Ammon's horn (tissue), 1 donor: ENCODE measurements at regions not wholly inside any gene's neighbourhood (a gene's known extent, or its start where the extent isn't known, plus 50 kb on each side); places are given as distances from the start of the nearest gene placed in this dataset.
"Not testable (repeated sequence)": the region's sequence is repeated elsewhere in the genome, so short reads cannot be mapped to it uniquely, and the experiment has no call there.

Experiments
- DNase-seq: peaks from one replicate; pipeline ENCODE4 v3.0.0-alpha.2; 2016; ENCODE audit warnings: low spot score

DNA sequence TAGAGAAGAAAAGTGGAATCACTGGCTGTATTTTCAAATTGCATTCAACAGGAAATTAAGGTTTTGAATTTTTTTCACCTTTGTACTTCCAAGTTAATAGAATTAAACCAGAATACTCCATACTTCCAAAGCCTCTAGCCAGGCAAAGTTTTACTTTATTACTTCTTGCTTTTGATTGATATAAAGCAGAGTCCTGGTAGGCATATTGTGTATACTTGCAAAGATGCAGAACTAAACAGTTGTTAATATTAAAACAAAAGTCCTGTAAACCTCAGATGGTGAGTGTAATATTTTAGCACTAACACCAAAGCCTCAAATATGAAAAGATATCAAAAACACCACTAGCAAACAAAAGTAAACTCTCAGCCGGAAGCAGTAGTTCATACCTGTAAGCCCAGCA, 107.2 kb upstream of the C2CD4B start:
- no peak for DNase-seq

DNA sequence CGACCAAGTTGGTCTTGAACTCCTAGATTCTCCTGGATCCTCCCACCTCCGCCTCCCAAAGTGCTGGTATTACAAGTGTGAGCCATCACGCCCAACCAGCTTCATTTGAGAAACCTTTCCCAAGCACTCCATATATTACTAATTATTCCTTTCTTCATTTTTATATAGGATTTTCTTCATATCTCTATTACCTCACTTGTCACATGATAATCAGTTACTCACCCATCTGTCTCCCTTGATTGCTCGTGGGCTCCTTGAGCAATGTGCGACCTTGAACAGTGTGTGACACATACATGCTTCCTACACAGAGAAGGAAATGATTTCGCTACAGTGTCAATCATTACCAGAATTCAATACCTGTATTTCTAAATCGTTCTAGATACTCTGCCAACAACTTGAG, 110.7 kb upstream of the C2CD4B start:
- no peak for DNase-seq

DNA sequence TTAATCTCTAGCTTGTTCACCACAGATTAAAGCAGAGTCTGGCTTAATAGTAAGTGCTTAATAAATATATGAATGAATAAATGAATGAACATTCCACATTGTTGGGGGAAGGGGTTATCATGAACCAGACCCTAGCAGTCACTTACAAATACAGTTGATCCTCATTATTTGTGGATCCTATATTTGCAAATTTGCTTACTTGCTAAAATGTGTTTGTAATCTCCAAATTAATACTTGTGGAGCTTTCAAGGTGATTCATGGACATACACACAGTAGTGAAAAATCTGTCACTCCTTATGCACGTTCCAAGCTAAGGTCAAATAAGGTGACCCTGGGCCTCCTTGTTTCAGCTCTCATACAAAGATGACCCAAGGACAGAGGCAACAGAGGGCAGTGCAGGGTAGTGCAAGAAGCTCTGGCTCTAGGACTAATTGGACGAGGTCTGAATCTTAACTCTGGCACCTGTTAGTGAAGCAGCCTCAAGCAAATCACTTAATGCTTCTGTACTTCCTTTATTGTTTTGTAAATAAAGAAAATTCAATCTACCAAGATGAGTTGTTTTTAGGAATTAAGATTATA, 112.8 kb upstream of the C2CD4B start:
- no peak for DNase-seq

DNA sequence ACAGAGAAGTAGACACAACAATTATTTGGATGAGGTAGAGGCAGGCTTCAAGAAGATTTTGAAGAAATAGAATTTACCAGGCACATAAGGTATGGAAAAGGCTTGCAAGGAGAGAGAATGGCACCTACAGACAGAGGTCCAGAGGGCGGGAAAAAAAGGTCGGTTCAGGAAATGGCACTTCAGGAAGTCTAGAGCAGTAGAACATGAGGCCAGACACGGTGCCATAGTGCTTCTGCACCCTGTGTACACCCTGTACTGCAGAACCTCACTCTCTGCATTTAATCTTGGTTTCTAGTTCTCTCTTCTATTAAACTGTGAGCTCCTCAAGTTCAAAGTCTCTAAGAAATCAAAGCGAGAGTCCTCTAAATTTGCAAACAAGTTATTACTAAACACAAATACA, 113.4 kb upstream of the C2CD4B start:
- no peak for DNase-seq

DNA sequence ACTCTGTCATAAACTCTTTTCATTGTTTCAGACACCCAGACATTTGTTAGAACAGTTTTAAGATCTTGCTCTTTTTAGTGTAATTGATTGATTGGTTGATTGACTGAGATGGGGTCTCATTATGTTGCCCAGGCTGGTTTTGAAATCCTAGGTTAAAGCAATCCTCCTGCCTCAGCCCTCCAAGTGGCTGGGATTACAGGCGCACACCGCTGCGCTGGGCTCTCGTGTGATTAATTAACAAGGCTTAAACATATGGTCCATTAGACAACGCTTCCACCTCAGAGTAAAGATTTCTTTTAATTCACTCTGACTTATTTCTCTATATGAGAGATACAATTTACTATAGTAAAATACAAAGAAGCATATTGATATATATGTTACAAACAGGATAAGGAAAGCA, 114.0 kb upstream of the C2CD4B start:
- no peak for DNase-seq

DNA sequence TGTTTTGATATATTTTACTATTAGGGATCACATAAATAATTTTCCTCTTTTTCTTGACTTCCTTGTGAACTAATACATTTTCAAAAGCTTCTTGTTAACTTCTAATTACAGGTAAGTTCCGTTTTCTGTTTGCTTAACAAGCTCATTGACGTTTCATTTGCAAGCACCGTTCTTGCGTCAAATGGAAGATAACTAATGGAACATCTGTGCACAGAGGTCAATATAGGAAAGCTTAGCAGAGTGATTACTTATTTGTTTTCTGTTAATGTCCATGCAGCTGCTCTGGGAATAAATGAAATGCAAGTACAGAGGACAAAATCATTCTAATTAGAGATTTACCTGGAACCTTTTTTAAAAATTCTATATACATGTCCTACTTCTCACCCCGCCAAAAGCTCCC, 115.5 kb upstream of the C2CD4B start:
- DNase-seq: no peak

DNA sequence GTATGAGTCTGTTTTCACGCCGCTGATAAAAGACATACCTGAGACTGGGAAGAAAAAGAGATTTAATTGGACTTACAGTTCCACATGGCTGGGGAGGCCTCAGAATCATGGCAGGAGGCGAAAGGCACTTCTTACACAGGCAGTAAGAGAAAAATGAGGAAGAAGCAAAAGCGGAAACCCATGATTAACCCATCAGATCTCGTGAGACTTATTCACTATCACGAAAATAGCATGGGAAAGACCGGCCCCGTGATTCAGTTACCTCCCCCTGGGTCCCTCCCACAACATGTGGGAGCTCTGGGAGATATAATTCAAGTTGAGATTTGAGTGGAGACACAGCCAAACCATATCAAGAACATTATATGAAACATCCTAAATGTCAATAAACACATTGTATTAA, 116.7 kb upstream of the C2CD4B start:
- DNase-seq: not testable (repeated sequence)

DNA sequence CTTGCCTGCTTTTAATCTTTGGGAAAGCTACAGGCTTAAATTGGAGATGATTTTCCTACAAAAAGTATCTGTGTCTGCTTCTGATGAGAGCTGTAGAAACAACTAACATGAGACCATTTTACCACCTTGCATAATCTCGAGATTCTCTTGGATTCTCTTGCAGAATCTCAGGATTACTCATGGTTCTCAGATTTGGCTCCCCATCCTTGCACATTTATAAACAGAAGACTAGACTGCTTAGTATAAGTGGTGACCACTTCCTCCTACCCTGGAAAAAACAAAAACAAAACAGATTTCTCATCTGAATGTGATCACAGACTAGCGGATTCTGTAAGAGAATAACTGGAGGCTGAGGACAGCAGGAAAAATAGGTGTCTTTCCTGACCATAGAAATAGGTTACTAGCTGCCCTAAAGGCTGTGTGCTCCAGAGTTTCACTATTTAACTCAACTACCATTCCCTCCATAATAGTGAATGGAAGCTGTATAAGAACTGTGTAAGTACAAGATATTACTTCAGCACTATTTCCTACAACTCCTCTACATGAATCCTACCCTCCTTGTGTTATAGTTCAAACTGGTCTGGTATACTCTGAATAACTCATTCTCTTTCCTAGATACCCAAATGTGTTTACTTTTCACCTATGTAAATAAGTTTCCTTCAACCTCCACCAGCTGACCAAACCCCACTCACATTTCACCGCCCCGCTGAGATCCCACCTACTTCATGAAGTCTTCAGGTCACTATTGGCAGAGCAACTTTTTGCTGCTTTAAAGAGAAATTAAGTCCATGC, 122.2 kb upstream of the C2CD4B start:
- no peak for DNase-seq

DNA sequence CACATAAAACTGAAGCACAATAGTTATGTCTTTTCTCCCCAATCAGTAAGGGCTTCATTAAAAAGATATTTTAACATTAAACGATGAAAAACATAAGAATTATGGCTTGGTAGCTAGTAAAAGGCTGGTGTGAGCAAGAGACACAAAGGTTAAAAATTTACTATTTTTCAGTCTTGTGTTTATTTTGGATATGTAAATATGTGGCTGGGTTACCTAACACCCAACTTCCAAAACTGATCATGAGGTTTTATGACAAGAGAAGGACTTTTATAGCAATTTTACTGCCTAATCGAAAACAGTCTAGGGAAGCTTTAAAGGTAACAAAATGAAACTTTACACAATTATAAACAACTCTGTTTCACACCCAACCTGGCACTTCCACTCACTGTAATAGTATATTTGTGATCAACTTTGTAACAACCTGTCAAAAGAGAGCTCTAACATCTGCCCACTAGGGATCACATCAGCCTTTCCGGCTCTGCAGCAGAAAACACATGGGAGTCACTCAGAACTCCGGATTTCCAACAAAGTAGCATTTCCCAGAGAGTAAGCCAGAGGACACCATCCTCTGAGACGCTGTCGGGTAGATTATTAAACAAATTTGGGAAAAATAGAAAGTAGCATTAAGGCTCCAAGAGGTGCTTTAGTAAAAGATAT, 123.4 kb upstream of the C2CD4B start:
- no peak for DNase-seq

DNA sequence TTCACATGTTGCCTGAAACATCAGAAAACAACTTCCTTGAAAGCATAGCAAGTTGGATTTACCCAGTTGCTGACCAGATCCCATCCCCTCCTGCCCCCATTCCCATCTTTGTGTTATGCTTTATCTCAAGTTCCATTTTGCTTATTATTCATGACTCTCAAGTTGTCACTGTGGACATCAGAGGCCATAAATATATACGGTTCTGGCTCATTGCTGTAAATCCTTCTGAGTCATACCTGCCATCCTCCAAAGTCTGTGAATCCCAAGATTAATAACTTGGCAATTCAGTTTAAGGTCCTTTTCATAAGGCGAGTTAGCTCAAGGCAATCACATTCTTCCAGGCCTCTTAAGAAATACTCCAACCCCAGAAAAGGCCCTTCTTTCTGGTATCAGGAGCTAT, 126.2 kb upstream of the C2CD4B start:
- DNase-seq: no peak

DNA sequence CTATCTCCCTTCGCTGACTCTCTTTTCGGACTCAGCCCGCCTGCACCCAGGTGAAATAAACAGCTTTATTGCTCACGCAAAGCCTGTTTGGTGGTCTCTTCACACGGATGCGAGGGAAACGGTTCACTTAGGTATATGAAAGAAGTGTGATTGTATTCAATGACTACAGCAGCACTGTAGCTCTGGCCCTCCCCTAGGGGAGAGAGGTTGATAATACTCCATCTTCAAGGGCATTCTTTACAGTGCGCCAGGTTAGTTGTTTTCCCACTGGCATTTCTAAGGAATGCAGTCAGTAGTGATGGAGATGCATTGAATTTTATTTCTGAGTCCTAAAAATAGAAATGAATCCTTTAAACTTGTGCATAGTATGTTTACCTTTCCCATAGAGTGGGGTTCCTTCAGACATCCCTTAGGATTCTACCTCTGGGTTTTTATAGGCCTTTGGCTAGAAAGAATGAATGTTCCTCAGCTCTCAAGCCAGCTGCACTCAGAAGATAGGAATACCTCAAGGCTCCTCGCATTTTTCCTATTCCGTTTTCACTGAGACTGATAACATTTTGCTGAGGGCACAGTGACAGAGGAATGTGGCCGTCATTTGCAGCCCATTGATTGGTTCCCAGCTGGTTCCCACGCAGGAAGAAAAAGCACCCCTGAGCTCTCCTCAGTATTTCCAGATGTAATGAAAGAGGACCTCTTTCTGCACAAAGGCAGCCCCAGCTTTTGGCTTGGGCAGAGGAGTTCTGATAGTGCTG, 131.8 kb upstream of the C2CD4B start:
- no peak for DNase-seq

DNA sequence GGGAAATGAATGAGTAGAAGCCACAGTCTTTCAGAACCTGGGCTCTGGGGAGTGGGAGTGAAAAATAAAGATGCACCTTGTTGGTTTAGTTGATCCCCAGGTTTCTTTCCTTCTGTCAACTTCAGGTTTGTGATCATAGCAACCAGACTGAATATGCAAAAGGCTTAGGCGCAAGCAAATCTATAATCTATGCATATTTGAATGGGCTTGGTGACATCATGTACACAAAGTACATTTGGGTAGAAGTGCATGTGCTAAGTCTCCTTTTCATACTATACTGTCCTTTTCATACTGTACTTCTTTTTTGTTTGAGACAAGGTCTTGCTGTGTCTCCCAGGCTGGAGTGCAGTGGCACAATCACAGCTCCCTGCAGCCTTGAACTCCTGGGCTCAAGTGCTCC, 132.4 kb upstream of the C2CD4B start:
- no peak for DNase-seq

DNA sequence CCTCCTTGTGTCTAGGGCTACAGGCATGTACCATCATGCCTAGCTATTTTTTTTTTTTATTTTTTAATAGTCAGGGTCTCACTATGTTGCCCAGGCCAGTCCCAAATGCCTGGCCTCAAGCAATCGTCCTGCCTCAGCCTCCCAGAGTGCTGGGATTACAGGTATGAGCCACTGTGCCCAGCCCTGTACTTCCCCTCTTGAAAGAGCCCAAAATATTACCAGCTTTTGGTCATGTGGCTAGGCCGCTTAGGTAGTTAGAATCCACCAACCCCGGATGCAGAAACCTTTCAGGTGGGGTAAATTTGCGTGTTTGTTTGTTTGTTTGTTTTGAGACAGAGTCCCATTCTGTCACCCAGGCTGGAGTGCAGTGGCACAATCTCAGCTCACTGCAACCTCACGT, 132.8 kb upstream of the C2CD4B start:
- DNase-seq: no peak

DNA sequence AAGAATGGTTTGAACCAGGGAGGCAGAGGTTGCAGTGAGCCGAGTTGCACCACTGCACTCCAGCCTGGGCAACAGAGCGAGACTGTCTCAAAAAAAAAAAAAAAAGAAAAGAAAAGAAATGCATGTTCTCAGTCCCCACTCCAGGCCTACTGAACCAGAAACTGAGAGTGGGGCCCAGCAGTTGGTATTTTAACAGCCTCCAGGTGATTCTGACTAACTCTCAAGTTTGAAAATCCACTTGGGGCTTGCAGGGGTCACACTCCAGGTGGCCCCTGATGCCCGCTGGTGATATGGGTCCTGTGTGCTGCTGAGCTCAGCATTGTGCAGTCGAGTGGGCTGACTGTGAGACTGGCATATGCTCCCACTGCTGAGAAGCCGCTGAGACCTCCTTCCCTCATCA, 133.7 kb upstream of the C2CD4B start:
- DNase-seq: no peak

DNA sequence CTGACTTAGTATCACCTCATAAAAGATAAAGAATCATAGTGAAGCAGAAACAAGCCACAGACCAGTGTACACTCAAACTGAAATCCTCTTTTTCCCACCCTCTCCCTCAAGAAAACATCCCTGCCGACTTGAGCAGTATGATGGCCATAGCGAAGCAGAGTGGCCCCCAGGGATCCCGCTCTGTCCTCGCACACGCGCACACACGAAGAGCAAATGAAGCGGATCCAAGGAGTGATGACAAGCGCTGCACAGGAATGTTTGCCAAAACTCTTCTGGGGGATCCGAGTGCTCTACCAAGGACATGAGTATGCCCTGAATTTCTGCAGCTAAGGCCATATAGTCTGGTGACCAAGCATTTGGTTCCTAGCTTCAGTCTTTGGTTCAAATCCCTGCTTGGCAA, 134.5 kb upstream of the C2CD4B start:
- no peak for DNase-seq

DNA sequence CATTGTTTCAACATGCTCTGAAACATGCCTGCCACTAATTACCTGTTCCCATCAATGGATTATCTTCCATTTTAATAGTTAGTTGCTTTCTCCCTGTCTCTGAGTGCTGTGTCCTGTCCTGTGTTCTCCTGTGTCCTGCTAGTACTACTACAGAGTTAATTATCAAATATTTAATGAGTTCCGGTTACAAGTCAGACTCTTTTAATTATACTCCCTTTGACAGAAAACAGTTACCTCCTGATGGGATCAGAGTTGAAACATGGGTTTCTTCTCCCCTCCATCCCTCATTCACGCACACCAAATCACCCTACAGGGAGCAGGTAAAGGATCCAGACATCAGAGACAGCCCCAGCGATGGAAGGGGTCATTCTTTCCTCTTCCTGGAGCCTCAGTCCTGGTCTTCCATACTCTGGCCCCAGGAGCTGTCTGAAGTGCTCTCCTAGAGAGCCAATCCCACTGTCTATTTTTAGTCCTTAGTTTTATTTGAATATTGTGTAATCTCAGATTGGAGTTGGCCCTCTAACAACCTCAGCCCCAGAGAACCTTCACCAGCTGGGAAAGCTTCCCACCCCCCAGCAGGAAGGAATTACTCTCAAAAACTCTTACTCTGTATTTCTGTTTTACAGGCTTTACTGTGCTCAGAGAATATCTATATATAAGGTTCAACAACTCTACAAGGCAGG, 137.0 kb upstream of the C2CD4B start:
- DNase-seq: no peak

DNA sequence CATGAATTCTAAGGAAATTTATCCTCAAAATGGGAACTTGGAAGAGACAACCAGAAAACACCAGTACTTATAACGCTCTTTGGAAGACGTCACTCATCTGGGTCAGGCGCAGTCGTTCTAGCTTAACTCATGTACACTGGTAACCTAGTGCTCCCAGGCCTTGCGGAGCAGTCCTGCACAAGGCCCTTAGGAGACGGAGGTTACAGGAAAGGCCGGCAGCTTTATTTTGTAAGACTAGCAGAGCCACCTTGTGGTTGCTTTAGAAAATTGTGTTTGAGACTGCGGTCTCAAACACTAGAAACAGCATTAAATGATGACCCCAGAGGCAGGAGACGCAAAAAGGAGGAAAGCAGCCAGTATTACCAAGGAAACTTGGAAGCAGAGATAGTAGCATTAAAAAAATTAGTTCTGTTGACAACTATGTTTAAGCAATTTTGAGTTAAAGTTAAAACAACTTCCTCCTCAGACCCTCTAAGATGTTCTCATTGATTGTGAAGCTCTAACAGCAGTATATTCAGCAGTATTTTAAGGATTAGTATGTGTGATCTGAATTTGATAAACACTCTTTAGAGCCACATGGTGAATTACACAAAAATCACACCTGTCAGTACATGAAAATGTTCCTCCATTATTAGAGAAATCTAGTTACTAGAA, 141.9 kb upstream of the C2CD4B start:
- peak; percentile 76 for DNase-seq

DNA sequence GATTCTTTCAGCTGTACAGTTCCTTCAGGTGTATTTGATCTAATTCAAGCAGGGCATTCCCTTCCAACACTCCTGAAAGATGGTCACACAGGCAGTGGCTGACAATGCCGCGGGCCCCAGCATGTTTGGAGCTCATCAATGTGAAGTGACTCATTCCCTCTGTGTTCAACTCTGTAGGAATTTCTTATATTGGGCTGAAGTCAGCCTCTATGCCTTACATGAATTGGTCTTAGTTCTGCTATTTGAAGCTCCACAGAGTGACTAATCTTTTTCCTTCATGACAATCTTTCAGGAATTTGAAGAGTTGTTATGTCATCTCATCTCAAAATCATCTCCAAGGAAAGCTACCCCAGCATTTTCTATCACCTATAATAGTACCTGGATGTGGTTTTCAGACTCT, 142.5 kb upstream of the C2CD4B start:
- no peak for DNase-seq

DNA sequence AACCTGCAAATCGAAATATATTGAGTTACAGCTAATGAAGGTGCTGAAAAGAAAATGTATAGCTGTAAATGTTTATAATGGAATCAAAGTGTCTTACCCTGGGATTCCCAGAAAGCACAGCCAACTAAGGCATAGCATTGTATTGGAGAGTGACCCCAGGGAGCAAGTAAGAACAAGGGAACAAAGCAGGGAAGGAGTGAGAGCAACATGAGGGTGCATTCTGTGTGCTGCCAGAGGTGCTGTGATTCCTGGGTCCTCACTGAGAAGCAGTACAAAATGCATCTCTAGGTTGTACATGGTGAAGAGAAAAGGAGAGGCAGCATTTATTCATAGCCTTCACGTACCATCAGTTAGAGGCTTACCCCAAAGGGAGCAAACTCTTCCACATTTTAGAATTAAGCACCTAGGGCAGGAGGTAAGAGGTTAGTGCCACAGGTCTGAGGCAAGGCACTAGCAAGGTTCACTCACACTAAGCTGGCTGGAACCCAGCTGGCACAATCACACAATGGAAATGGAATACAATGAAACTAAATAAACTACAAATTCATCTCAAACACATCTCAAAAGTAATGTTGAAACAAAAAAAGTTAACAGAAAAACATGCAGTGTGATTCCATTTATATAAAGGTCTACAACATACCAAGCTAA, 151.5 kb upstream of the C2CD4B start:
- DNase-seq: no peak

DNA sequence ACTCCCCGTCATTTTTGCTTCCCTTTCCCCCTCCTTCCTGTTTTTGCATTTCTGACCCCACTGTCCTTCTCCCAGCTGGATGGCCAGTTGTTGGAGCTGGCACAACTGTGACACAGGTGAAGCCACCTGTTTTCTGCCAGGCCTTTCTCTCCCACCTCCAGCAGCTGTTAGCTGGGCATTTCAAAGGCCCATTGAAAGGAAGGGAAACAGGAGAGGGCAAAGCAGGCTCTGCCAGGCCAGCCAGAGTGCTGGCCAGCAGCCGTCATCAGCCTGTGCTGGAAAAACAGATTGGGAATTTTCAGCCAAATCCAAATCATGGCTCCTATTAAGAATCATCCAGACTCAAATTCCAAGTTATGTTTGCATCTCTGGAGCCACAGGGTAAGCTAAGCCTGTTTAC, 155.2 kb upstream of the C2CD4B start:
- DNase-seq: no peak

DNA sequence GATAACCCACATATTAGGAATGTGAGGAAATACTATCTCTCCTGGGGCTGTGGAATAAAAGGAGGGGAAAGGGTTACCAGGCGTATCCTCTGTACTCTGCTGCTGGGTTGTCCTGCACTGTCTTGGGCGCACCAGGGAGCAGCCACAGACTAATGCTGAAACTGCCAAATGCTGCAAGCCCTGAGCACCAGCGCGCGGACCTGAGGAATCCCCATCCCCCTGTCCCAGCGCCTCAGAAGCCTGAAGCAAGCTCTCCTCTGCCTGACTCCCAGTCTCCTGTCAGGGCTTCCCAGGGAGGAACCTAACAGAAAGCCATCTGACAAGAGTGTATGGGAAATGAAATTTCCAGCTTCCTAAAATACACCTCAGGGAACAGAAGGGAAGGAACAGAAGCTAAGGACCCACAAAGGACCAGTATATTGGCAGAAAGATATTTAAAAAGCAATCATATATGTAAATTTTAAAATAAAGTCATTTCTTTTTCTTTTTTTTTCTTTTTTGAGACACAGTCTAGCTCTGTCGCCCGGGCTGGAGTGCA, 158.3 kb upstream of the C2CD4B start:
- no peak for DNase-seq
